IMR-90 (cell line): ENCODE measurements at regions not wholly inside any gene's neighbourhood (a gene's known extent, or its start where the extent isn't known, plus 50 kb on each side); places are given as distances from the start of the nearest gene placed in this dataset.

ENCODE experiments used
- CEBPB ChIP-seq: IDR thresholded peaks from 2 replicates; pipeline ENCODE4 v1.6.1; 2012; ENCODE audit warnings: low read depth, low read length, improper control_type of control experiment
- CTCF ChIP-seq: conservative IDR thresholded peaks from 2 replicates; pipeline ENCODE4 v1.5.1; 2012; ENCODE audit warnings: mild to moderate bottlenecking, low read depth, low read length, improper control_type of control experiment
- FOS ChIP-seq: fragments of 150-350 bp; IDR thresholded peaks from 2 replicates; pipeline ENCODE4 v1.6.1; 2016; ENCODE audit warnings: low read depth, low read length
- MAFK ChIP-seq: IDR thresholded peaks from 2 replicates; pipeline ENCODE4 v1.6.1; 2012; ENCODE audit warnings: low read depth, low read length, improper control_type of control experiment
- MAZ ChIP-seq: IDR thresholded peaks from 2 replicates; pipeline ENCODE4 v1.6.1; 2012; ENCODE audit warnings: low read depth, mild to moderate bottlenecking, low read length, improper control_type of control experiment, moderate library complexity, borderline replicate concordance
- POLR2A ChIP-seq: IDR thresholded peaks from 2 replicates; pipeline ENCODE4 v1.6.1; 2012; ENCODE audit warnings: mild to moderate bottlenecking, low read depth, low read length
- SMC3 ChIP-seq: fragments of 150-350 bp; IDR thresholded peaks from 2 replicates; pipeline ENCODE4 v1.6.1; 2016; ENCODE audit warnings: low read depth, mild to moderate bottlenecking, antibody characterized with exemption, low read length, moderate library complexity
- USF2 ChIP-seq: fragments of 150-350 bp; IDR thresholded peaks from 2 replicates; pipeline ENCODE4 v1.6.1; 2017; ENCODE audit warnings: mild to moderate bottlenecking, antibody characterized with exemption, low read length, low read depth

- TF ChIP-seq POLR2A (no peak), MAFK (no peak), CEBPB (no peak), SMC3 (no peak), FOS (no peak), CTCF (no peak), MAZ (no peak), USF2 (no peak)
These were observed 174.5 kb upstream of the ZEB2 start for GRCh38 chr2:144694456-144694855.
